ENCODE measurements at regions not wholly inside any gene's neighbourhood (a gene's known extent, or its start where the extent isn't known, plus 50 kb on each side); places are given as distances from the start of the nearest gene placed in this dataset.

DNA sequence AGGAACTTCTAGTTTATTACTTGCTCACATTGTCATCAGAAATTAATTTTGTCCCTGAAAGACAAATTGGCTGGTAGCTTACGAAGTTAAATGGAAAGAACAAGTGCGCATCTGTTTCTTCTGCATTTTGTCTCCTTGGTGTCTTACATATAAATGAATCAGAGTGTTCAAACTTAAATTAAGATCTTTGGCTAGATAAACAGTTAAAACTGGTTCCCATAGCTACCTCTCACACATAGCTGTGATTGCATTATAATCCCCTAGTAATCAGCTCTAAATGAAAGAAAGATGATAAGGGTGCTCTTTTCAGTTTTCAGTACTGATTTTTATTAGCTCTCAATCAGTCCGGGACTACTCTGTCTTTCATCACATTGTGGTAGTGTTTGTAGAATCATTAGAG, 124.2 kb upstream of the LMO4 start:
- peaks cover 23% of the 10 kb centered on the region for H3K4me1 Mint-ChIP-seq
- ATAC-seq = no peak
- no peak overlapping the region for H3K4me3 Mint-ChIP-seq
- DNase-seq = no peak
- no peak overlapping the region for H3K27ac Mint-ChIP-seq
- no peaks in the 10 kb centered on the region for H3K9me3 Mint-ChIP-seq
- H3K27me3 Mint-ChIP-seq = peaks cover 83% of the 10 kb centered on the region

DNA sequence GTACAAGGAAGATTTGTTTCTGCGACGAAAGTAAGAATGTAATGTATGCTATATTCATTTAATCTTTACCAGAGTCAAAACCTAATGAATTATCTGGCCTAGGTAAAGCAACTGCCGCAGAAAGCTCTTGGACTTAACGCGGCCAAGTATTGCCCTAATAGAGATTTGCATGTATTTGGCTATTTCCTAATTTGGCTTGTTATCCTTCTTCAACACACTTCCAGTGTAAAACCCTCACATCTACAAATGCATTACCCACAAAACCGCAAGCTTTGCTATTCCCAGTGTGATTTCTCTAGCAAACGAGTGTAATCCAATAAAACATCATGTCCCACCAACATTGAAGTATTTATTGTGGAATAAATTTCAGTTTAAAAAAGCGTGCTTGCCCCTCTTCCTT, 123.8 kb upstream of the LMO4 start:
- H3K4me1 Mint-ChIP-seq = peaks cover 23% of the 10 kb centered on the region
- no peak overlapping the region for H3K4me3 Mint-ChIP-seq
- ATAC-seq (no peak), DNase-seq (no peak)
- H3K27me3 Mint-ChIP-seq = peaks cover 79% of the 10 kb centered on the region
- no peaks in the 10 kb centered on the region for H3K9me3 Mint-ChIP-seq
- no peak overlapping the region for H3K27ac Mint-ChIP-seq

DNA sequence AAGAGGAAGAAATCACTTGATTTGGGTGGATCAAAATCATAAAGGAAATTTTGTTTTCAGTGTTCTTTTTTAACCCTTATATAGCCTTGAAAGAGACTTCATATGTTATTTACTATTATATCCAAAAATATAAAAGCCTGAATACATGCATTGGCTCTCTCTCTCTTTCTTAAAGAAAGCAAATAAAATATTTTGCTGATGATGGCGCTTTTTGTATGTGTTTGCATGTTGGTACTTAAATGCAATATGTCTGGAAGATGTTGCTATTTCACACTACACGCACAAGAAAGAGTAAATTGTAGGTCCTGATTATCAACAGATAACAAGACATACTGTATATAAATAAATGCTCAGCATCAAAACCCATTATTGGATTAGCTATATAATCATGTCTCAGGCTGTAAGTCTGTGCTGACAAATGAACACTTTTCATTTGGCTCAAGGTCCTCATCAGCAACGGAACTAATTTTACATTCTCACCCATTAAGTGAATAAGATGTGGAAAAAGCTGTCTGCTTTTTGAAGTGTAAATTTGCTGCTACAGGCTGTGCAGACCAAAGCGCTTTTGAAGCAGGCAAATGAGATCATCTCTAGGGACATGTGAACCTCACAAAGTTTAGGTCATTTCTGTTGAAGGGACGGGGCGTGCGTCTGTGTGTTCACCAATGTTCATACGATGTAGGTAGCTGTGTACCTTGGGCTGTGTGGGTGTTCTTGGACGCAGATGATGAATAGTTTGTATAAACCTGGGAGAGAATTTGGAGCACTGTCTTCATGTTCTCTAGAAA, 122.4 kb upstream of the LMO4 start:
- H3K4me3 Mint-ChIP-seq = no peak overlapping the region
- DNase-seq (no peak), ATAC-seq (no peak)
- no peak overlapping the region for H3K27ac Mint-ChIP-seq
- H3K27me3 Mint-ChIP-seq = peaks cover 78% of the 10 kb centered on the region
- no peaks in the 10 kb centered on the region for H3K9me3 Mint-ChIP-seq
- H3K4me1 Mint-ChIP-seq = peaks cover 23% of the 10 kb centered on the region

GRCh38 chr1:87208080-87208479, 120.6 kb upstream of the LMO4 start:
- peaks cover 60% of the 10 kb centered on the region for H3K27me3 Mint-ChIP-seq
- no peak for ATAC-seq

GRCh38 chr1:87208931-87209330, 119.7 kb upstream of the LMO4 start:
- no peak overlapping the region for H3K4me3 Mint-ChIP-seq
- ATAC-seq = peak; percentile 40
- no peak for DNase-seq
- H3K4me1 Mint-ChIP-seq = peaks cover 9% of the 10 kb centered on the region
- no peak overlapping the region for H3K27ac Mint-ChIP-seq
- H3K9me3 Mint-ChIP-seq = no peaks in the 10 kb centered on the region
- H3K27me3 Mint-ChIP-seq = peaks cover 52% of the 10 kb centered on the region

More at GRCh38 chr1:87208080-87208479, 120.6 kb upstream of the LMO4 start:
- peaks cover 13% of the 10 kb centered on the region for H3K4me1 Mint-ChIP-seq
- no peaks in the 10 kb centered on the region for H3K9me3 Mint-ChIP-seq
- no peak for DNase-seq
- no peak overlapping the region for H3K4me3 Mint-ChIP-seq
- H3K27ac Mint-ChIP-seq = no peak overlapping the region

GRCh38 chr1:87210151-87210550, 118.5 kb upstream of the LMO4 start:
- Mint-ChIP-seq H3K9me3 (peaks cover 0 to 5% of the 10 kb centered on the region in 2 donors), H3K4me3 (no peak overlapping the region), H3K4me1 (peaks cover 7% of the 10 kb centered on the region), H3K27ac (no peak overlapping the region), H3K27me3 (peaks cover 39% of the 10 kb centered on the region)
- no peak for DNase-seq
- ATAC-seq = no peak

- Mint-ChIP-seq H3K27ac (no peak overlapping the region), H3K4me1 (peaks cover 7% of the 10 kb centered on the region), H3K27me3 (peaks cover 23% of the 10 kb centered on the region), H3K4me3 (no peak overlapping the region), H3K9me3 (peaks cover 0 to 22% of the 10 kb centered on the region in 2 donors)
- DNase-seq = no peak
- no peak for ATAC-seq
Measured at GRCh38 chr1:87212431-87213134, 116.1 kb upstream of the LMO4 start.

DNA sequence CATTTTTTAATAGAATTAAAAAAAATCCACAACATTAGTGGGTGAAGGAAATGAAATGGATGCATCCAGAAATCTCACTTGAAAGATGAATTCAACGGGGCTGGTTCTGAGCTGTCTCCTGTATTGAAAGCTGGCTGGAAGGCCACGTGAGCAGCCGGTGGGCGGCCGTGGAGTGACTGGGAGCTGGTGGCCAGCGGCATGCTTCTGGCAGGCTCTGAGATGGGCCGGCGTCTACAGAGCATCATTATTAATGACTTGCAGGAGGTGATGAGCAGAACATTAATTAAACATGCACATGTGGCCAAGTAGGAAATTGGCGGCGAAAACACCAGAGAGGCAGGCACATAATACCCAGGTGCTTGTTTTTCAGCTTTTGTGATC, 115.6 kb upstream of the LMO4 start:
- Mint-ChIP-seq H3K27ac (no peak overlapping the region), H3K27me3 (peaks cover 20% of the 10 kb centered on the region), H3K4me1 (peaks cover 7% of the 10 kb centered on the region), H3K4me3 (no peak overlapping the region), H3K9me3 (peaks cover 0 to 22% of the 10 kb centered on the region in 2 donors)
- DNase-seq = no peak
- ATAC-seq = no peak

GRCh38 chr1:87215592-87215991, 113.1 kb upstream of the LMO4 start:
- Mint-ChIP-seq H3K4me1 (no peaks in the 10 kb centered on the region), H3K9me3 (peaks cover 0 to 22% of the 10 kb centered on the region in 2 donors), H3K27ac (no peak overlapping the region), H3K4me3 (no peak overlapping the region), H3K27me3 (peaks cover 7% of the 10 kb centered on the region)
- ATAC-seq (no peak), DNase-seq (no peak)

DNA sequence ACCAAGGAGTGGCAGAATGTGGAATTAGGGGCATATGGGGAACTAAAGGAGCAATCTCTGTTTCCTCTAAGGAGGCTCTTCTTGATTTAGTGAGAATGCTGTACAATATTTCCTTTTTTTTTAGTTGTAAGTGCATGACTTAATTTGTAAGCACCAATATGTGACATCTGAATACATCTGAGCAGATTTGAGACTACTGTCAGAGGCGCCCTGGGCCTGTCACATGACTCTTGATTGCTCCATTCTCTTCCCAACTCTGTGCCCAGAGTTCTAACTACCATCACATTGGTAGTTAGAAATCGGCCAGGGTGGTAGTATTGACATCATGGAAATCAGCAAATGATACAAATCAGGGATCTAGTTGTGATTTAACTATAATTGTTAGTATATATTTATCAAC, 110.1 kb upstream of the LMO4 start:
- H3K4me3 Mint-ChIP-seq = no peak overlapping the region
- no peaks in the 10 kb centered on the region for H3K27me3 Mint-ChIP-seq
- H3K27ac Mint-ChIP-seq = no peak overlapping the region
- ATAC-seq = no peak
- H3K4me1 Mint-ChIP-seq = no peaks in the 10 kb centered on the region
- DNase-seq = no peak
- peaks cover 0 to 22% of the 10 kb centered on the region in 2 donors for H3K9me3 Mint-ChIP-seq

DNA sequence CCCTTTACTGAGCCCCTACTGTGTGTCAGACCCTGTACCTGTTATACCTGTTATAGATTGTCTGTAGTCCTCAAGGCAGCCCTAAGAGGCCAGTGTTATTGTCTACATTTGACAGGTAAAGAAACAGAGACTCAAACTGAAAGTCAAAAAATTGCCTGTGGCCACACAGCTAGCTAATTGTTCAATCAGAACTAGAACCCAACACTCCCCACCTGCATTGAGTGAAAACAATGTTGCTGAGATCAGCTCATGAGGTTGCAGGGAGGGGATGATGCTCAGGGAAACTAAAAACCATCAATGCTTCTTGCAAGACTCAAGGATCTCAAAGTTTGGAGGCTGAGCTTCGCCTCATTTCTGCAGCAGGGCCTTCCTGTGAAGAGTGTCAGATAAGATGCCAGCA, 109.5 kb upstream of the LMO4 start:
- Mint-ChIP-seq H3K4me1 (no peaks in the 10 kb centered on the region), H3K27ac (no peak overlapping the region), H3K9me3 (peaks cover 0 to 22% of the 10 kb centered on the region in 2 donors), H3K4me3 (no peak overlapping the region), H3K27me3 (no peaks in the 10 kb centered on the region)
- DNase-seq = no peak
- ATAC-seq = no peak

DNA sequence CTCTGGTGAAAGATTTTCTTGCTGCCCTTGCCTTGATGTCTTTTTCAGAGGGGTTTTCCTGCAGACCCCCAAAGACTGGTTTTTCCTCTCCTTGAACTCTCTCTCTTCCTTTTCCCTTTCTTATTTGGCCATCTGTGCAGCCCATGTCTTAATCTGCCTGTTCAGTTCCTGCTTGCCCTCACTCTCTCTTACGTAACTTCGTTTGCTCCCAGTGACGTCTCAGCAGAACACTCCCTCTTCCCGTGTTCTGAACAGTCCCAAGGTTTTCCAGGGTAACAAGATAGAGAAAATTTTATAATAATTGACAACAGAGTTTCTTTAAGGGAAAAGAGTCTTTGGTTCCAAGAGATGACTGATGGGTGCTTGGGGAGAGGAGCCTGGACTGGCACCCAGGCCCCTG, 109.1 kb upstream of the LMO4 start:
- DNase-seq = no peak
- no peaks in the 10 kb centered on the region for H3K27me3 Mint-ChIP-seq
- H3K27ac Mint-ChIP-seq = no peak overlapping the region
- H3K4me3 Mint-ChIP-seq = no peak overlapping the region
- H3K9me3 Mint-ChIP-seq = peaks cover 0 to 22% of the 10 kb centered on the region in 2 donors
- H3K4me1 Mint-ChIP-seq = no peaks in the 10 kb centered on the region
- ATAC-seq = no peak

DNA sequence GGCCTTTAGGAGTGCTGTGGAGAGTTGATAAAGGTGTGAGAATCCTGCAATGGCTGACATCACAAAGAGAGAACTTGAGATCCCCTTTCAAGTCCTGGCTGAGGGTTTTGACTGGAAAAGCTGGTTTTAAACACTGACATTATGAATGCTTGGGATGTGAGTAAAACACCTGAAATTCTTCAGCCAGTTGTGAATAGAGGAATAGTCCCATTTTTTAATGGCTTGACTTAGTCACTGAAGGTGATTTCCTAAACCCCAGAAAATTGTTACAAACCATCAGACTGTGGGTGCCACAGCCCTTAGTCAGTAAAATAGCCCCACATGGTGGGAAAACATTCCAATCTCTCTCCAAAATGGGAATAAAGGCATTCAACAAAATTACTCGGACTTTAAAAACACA, 107.7 kb upstream of the LMO4 start:
- no peaks in the 10 kb centered on the region for H3K27me3 Mint-ChIP-seq
- DNase-seq (no peak), ATAC-seq (no peak)
- H3K27ac Mint-ChIP-seq = no peak overlapping the region
- no peaks in the 10 kb centered on the region for H3K4me1 Mint-ChIP-seq
- no peak overlapping the region for H3K4me3 Mint-ChIP-seq
- H3K9me3 Mint-ChIP-seq = peaks cover 0 to 10% of the 10 kb centered on the region in 2 donors

DNA sequence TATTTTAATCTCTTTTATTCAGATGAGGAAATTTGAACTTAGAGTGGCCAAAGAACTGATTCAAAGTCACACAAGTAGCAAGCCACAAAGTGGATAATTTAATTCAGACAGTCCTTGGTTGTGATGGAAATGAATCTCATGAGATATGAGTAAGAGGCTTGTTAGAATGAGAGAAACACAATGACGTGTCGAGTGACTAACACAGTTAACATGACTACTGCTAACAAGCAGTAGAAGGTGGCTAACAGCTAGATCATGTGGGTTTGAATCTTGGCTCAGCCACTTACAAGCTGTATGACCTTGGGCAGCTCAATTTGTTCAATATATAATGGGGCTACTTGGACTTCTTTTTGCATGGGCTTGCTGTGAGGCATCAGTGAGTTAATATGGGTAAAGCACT, 104.5 kb upstream of the LMO4 start:
- peaks cover 4% of the 10 kb centered on the region for H3K4me1 Mint-ChIP-seq
- peak; percentile 64 for ATAC-seq

DNA sequence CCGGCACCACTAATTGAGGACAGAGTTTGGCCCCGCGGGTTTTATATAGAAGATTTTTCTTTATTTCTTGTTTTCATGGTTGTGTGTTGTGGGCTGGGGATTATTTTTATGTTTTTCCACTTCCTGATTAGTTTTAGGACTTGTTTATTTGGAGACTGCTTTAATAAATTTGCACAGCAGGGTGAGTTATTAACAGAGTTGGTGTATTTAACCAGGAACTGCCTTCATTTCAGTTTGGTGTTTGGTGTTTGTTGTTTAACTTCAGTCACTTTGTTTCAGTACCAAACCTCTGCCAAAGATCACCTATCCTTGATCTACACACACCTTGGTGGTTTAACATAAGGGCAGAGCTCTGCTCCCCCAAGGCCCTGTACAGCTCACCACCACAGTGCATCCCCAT, 103.5 kb upstream of the LMO4 start:
- ATAC-seq (no peak), DNase-seq (no peak)
- Mint-ChIP-seq H3K4me1 (peaks cover 4% of the 10 kb centered on the region), H3K9me3 (no peaks in the 10 kb centered on the region), H3K4me3 (no peak overlapping the region), H3K27ac (no peak overlapping the region), H3K27me3 (no peaks in the 10 kb centered on the region)

More for the DNA sequence above, 104.5 kb upstream of the LMO4 start:
- Mint-ChIP-seq H3K4me3 (no peak overlapping the region), H3K27ac (no peak overlapping the region), H3K9me3 (no peaks in the 10 kb centered on the region), H3K27me3 (no peaks in the 10 kb centered on the region)
- no peak for DNase-seq

DNA sequence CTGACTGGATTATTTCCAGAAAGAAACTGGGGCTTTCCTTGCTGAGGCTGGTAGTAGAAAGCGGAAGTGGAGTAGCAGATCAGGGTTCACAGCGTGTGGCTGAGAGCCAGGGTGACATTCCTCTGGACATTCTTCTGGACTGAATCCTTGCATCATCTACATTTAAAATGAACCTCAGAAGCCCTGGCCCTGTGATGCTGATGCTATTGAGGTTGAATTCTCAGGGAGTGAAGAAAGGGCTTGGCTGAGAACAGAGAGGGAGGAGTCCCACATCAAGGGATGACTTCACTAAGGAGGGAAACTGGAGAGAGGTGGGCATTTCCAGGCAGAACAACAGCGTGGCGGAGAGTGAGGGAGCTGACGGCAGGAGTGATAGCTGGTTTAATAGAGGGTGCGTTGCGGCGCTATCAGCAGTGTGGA, 102.3 kb upstream of the LMO4 start:
- ATAC-seq = no peak
- no peak for DNase-seq
- Mint-ChIP-seq H3K4me3 (no peak overlapping the region), H3K27me3 (no peaks in the 10 kb centered on the region), H3K4me1 (peaks cover 4% of the 10 kb centered on the region), H3K27ac (no peak overlapping the region), H3K9me3 (no peaks in the 10 kb centered on the region)

Measured in stimulated activated naive CD8-positive, alpha-beta T cell treated with anti-CD3 and anti-CD28 coated beads, Interleukin-15, amount 100 ng/mL, for 72 hours (primary cell).